H9 (cell line): ENCODE measurements at regions not wholly inside any gene's neighbourhood (a gene's known extent, or its start where the extent isn't known, plus 50 kb on each side); places are given as distances from the start of the nearest gene placed in this dataset.

ENCODE experiments used
- DNase-seq: peaks from one replicate; pipeline ENCODE4 v3.0.0-alpha.2; 2017
- H2AFZ ChIP-seq: one replicate; pipeline ENCODE4 v1.6.1; 2013; ENCODE audit warnings: mild to moderate bottlenecking, low read length, control low read depth, moderate library complexity
- H2AK5ac ChIP-seq: 2 replicates; pipeline ENCODE4 v1.6.1; 2013; ENCODE audit warnings: low read length, control low read depth, mixed read lengths; ENCODE audit not compliant: insufficient read length
- H2BK120ac ChIP-seq: one replicate; pipeline ENCODE4 v1.6.1; 2013; ENCODE audit warnings: low read depth, mild to moderate bottlenecking, low read length, control low read depth, inconsistent platforms; ENCODE audit not compliant: poor library complexity, severe bottlenecking
- H2BK12ac ChIP-seq: 2 replicates; pipeline ENCODE4 v1.6.1; 2013; ENCODE audit warnings: low read length, control low read depth, mixed read lengths, low read depth; ENCODE audit not compliant: insufficient read length
- H2BK15ac ChIP-seq: 2 replicates; pipeline ENCODE4 v1.6.1; 2013; ENCODE audit warnings: low read depth, low read length, control low read depth
- H2BK20ac ChIP-seq: one replicate; pipeline ENCODE4 v1.6.1; 2013; ENCODE audit warnings: low read depth, mild to moderate bottlenecking, low read length, control low read depth, inconsistent platforms; ENCODE audit not compliant: poor library complexity, severe bottlenecking
- H2BK5ac ChIP-seq: 2 replicates; pipeline ENCODE4 v1.6.1; 2013; ENCODE audit warnings: low read length, control low read depth, mixed read lengths; ENCODE audit not compliant: insufficient read length
- H3K14ac ChIP-seq: 2 replicates; pipeline ENCODE4 v1.6.1; 2013; ENCODE audit warnings: low read length, control low read depth; ENCODE audit not compliant: insufficient read depth
- H3K18ac ChIP-seq: 2 replicates; pipeline ENCODE4 v1.6.1; 2013; ENCODE audit warnings: low read depth, mild to moderate bottlenecking, mixed read lengths, low read length, control low read depth; ENCODE audit not compliant: insufficient read length
- H3K23ac ChIP-seq: 2 replicates; pipeline ENCODE4 v1.6.1; 2013; ENCODE audit warnings: low read length, control low read depth, mixed read lengths, low read depth; ENCODE audit not compliant: insufficient read length
- H3K23me2 ChIP-seq: 2 replicates; pipeline ENCODE4 v1.6.1; 2013; ENCODE audit warnings: low read depth, mild to moderate bottlenecking, mixed read lengths, low read length, control low read depth; ENCODE audit not compliant: insufficient read length, poor library complexity, severe bottlenecking
- H3K27ac ChIP-seq: 2 replicates; pipeline ENCODE4 v1.5.1; 2013; ENCODE audit warnings: low read length, control low read depth, mixed read lengths, low read depth; ENCODE audit not compliant: insufficient read length
- H3K27me3 ChIP-seq: 2 replicates; pipeline ENCODE4 v1.6.1; 2013; ENCODE audit warnings: low read length, control low read depth, inconsistent platforms; ENCODE audit not compliant: insufficient read depth
- H3K4ac ChIP-seq: 2 replicates; pipeline ENCODE4 v1.6.1; 2013; ENCODE audit warnings: low read depth, mild to moderate bottlenecking, control low read depth, inconsistent platforms, low read length, moderate library complexity
- H3K4me1 ChIP-seq: 2 replicates; pipeline ENCODE4 v1.6.1; 2013; ENCODE audit warnings: low read length, control low read depth, inconsistent platforms; ENCODE audit not compliant: insufficient read depth
- H3K4me2 ChIP-seq: 2 replicates; pipeline ENCODE4 v1.6.1; 2013; ENCODE audit warnings: low read length, control low read depth, mixed read lengths; ENCODE audit not compliant: insufficient read length, insufficient read depth
- H3K56ac ChIP-seq: 2 replicates; pipeline ENCODE4 v1.6.1; 2013; ENCODE audit warnings: low read depth, mild to moderate bottlenecking, mixed read lengths, low read length, control low read depth; ENCODE audit not compliant: insufficient read length
- H3K79me1 ChIP-seq: 2 replicates; pipeline ENCODE4 v1.6.1; 2013; ENCODE audit warnings: low read depth, mild to moderate bottlenecking, moderate library complexity, low read length, control low read depth, inconsistent platforms; ENCODE audit not compliant: insufficient read depth, poor library complexity, severe bottlenecking
- H3K79me2 ChIP-seq: 2 replicates; pipeline ENCODE4 v1.6.1; 2013; ENCODE audit warnings: low read length, control low read depth, inconsistent platforms; ENCODE audit not compliant: insufficient read depth
- H3K9ac ChIP-seq: 2 replicates; pipeline ENCODE4 v1.6.1; 2013; ENCODE audit warnings: low read length, control low read depth, mixed read lengths; ENCODE audit not compliant: insufficient read length; ENCODE audit errors: extremely low read depth
- H3K9me3 ChIP-seq: one replicate; pipeline ENCODE4 v1.6.1; 2013; ENCODE audit warnings: low read depth, low read length, inconsistent platforms; ENCODE audit not compliant: control insufficient read depth
- H3T11ph ChIP-seq: one replicate; pipeline ENCODE4 v1.6.1; 2013; ENCODE audit warnings: mild to moderate bottlenecking, low read length, control low read depth, inconsistent platforms
- H4K20me1 ChIP-seq: one replicate; pipeline ENCODE4 v1.6.1; 2013; ENCODE audit not compliant: control insufficient read depth, insufficient read length, insufficient read depth
- H4K5ac ChIP-seq: 2 replicates; pipeline ENCODE4 v1.6.1; 2013; ENCODE audit warnings: low read depth, mild to moderate bottlenecking, mixed read lengths, low read length, control low read depth; ENCODE audit not compliant: insufficient read length
- H4K8ac ChIP-seq: replicated peaks from 2 replicates; pipeline ENCODE4 v1.6.1; 2013; ENCODE audit warnings: low read length, control low read depth, mixed read lengths, low read depth; ENCODE audit not compliant: insufficient read length
- H4K91ac ChIP-seq: 2 replicates; pipeline ENCODE4 v1.6.1; 2013; ENCODE audit warnings: low read depth, mild to moderate bottlenecking, moderate library complexity, mixed read lengths, low read length, control low read depth; ENCODE audit not compliant: insufficient read length
- H3K27ac Mint-ChIP-seq, 3 experiments: 2 replicates in 2 of 3; 3 replicates in 1 of 3; pipeline ENCODE4 v1.8.0; 2020 to 2021; ENCODE audit warnings: mixed read lengths in 3 of 3, mild to moderate bottlenecking in 1 of 3, moderate library complexity in 1 of 3
- H3K27me3 Mint-ChIP-seq: 2 replicates; pipeline ENCODE4 v1.8.0; 2021; ENCODE audit warnings: low read depth, mild to moderate bottlenecking, moderate library complexity, mixed read lengths
- H3K36me3 Mint-ChIP-seq, 3 experiments: 2 replicates in 2 of 3; 3 replicates in 1 of 3; pipeline ENCODE4 v1.8.0; 2020 to 2021; ENCODE audit warnings: low read depth in 3 of 3, mixed read lengths in 3 of 3; ENCODE audit not compliant: insufficient read depth in 1 of 3
- H3K4me1 Mint-ChIP-seq, 2 experiments: 2 replicates each; pipeline ENCODE4 v1.8.0; 2020; ENCODE audit warnings: mixed read lengths in 2 of 2
- H3K4me3 Mint-ChIP-seq, 2 experiments: 2 replicates in 1 of 2; 3 replicates in 1 of 2; pipeline ENCODE4 v1.8.0; 2020 to 2021; ENCODE audit warnings: mild to moderate bottlenecking in 2 of 2, mixed read lengths in 2 of 2, moderate library complexity in 1 of 2
- H3K9me3 Mint-ChIP-seq, 2 experiments: 2 replicates in 1 of 2; 3 replicates in 1 of 2; pipeline ENCODE4 v1.8.0; 2020; ENCODE audit warnings: mild to moderate bottlenecking in 2 of 2, mixed read lengths in 2 of 2, moderate library complexity in 1 of 2
- CTCF ChIP-seq: fragments of 200-600 bp; sonication (generic); conservative IDR thresholded peaks from 3 replicates; pipeline ENCODE4 v1.8.0; 2021; ENCODE audit warnings: antibody characterized with exemption, mild to moderate bottlenecking
- WGBS: extraction: QIAGEN DNeasy Blood & Tissue Kit; methylation state at CpG from one replicate; pipeline ENCODE4 v1.1.7; 2013; ENCODE audit warnings: missing lambda C conversion rate, low lambda C conversion rate, mixed read lengths; ENCODE audit not compliant: insufficient read length; ENCODE audit errors: extremely low coverage; 5-methylcytosine and 5-hydroxymethylcytosine counted together

GRCh38 chr4:149902242-149902641 lies 86.6 kb upstream of the IQCM start:
- no peak overlapping the region for H3K27ac ChIP-seq
- H3K23me2 ChIP-seq = no peaks in the 10 kb centered on the region
- H3K79me2 ChIP-seq = no peaks in the 10 kb centered on the region
- H3K14ac ChIP-seq = no peak overlapping the region
- Mint-ChIP-seq H3K36me3 (no peaks in the 10 kb centered on the region), H3K27me3 (no peaks in the 10 kb centered on the region), H3K27ac (no peak overlapping the region), H3K4me1 (no peaks in the 10 kb centered on the region), H3K9me3 (no peaks in the 10 kb centered on the region), H3K4me3 (no peak overlapping the region)
- H3K56ac ChIP-seq = no peak overlapping the region
- H3K18ac ChIP-seq = no peak overlapping the region
- no peak overlapping the region for H2AK5ac ChIP-seq
- H3K4ac ChIP-seq = no peak overlapping the region
- H3K9me3 ChIP-seq = no peaks in the 10 kb centered on the region
- H3T11ph ChIP-seq = no peak overlapping the region
- no peak overlapping the region for H2BK120ac ChIP-seq
- H4K20me1 ChIP-seq = no peaks in the 10 kb centered on the region
- H3K9ac ChIP-seq = no peak overlapping the region
- H4K91ac ChIP-seq = no peak overlapping the region
- H3K27me3 ChIP-seq = no peaks in the 10 kb centered on the region
- H2BK15ac ChIP-seq = no peak overlapping the region
- DNase-seq = no peak
- H2BK20ac ChIP-seq = no peak overlapping the region
- H2AFZ ChIP-seq = no peak overlapping the region
- H3K23ac ChIP-seq = no peak overlapping the region
- no CpG with 5 or more reads among the region's 2 CpGs for WGBS
- no peaks in the 10 kb centered on the region for H3K4me1 ChIP-seq
- H4K5ac ChIP-seq = no peak overlapping the region
- no peak for TF ChIP-seq CTCF
- no peaks in the 10 kb centered on the region for H3K79me1 ChIP-seq
- no peak overlapping the region for H2BK5ac ChIP-seq
- H2BK12ac ChIP-seq = no peak overlapping the region
- no peak overlapping the region for H3K4me2 ChIP-seq
- no peak overlapping the region for H4K8ac ChIP-seq
